IPS DF 6.9 (cell line): ENCODE measurements at regions not wholly inside any gene's neighbourhood (a gene's known extent, or its start where the extent isn't known, plus 50 kb on each side); places are given as distances from the start of the nearest gene placed in this dataset.
"Not testable (repeated sequence)": the region's sequence is repeated elsewhere in the genome, so short reads cannot be mapped to it uniquely, and the experiment has no call there.

ENCODE experiments used
- DNase-seq: peaks from one replicate; pipeline ENCODE4 v3.0.0-alpha.2; 2013; ENCODE audit warnings: low read depth, low spot score
- H3K27ac ChIP-seq: one replicate; pipeline ENCODE4 v1.5.1; 2013; ENCODE audit warnings: low read length, control low read depth
- H3K27me3 ChIP-seq: 2 replicates; pipeline ENCODE4 v1.6.1; 2013; ENCODE audit warnings: mild to moderate bottlenecking, low read length; ENCODE audit not compliant: control insufficient read depth, insufficient read depth
- H3K36me3 ChIP-seq: 2 replicates; pipeline ENCODE4 v1.6.1; 2013; ENCODE audit warnings: low read length; ENCODE audit not compliant: control insufficient read depth, insufficient read depth
- H3K4me1 ChIP-seq: 2 replicates; pipeline ENCODE4 v1.6.1; 2013; ENCODE audit warnings: low read length; ENCODE audit not compliant: control insufficient read depth, insufficient read depth
- H3K4me3 ChIP-seq: 2 replicates; pipeline ENCODE4 v1.5.1; 2013; ENCODE audit warnings: mild to moderate bottlenecking, low read length
- H3K9me3 ChIP-seq: 2 replicates; pipeline ENCODE4 v1.6.1; 2013; ENCODE audit warnings: low read length, inconsistent platforms; ENCODE audit not compliant: control insufficient read depth, insufficient read depth
- WGBS: extraction: QIAGEN DNeasy Blood & Tissue Kit; methylation state at CpG from one replicate; pipeline ENCODE4 v1.1.7; 2013; ENCODE audit warnings: mixed read lengths, missing lambda C conversion rate; ENCODE audit not compliant: insufficient read length, insufficient coverage; 5-methylcytosine and 5-hydroxymethylcytosine counted together

GRCh38 chr7:152594801-152595200 is 81.1 kb downstream of the XRCC2 start:
- no peaks in the 10 kb centered on the region; the same call in 1 of the 2 replicates for H3K4me1 ChIP-seq
- no peak overlapping the region for H3K4me3 ChIP-seq
- WGBS, result no CpG with 5 or more reads among the region's 9 CpGs
- no peaks in the 10 kb centered on the region for H3K36me3 ChIP-seq
- no peaks in the 10 kb centered on the region for H3K9me3 ChIP-seq
- H3K27me3 ChIP-seq, result no peaks in the 10 kb centered on the region
- no peak for DNase-seq
- H3K27ac ChIP-seq, result no peak overlapping the region

- Histone ChIP-seq H3K4me3 (no peak overlapping the region), H3K27me3 (no peaks in the 10 kb centered on the region), H3K36me3 (no peaks in the 10 kb centered on the region), H3K4me1 (no peaks in the 10 kb centered on the region; the same call in 1 of the 2 replicates), H3K9me3 (no peaks in the 10 kb centered on the region), H3K27ac (no peak overlapping the region)
- no CpG with 5 or more reads among the region's 4 CpGs for WGBS
- no peak for DNase-seq
These were observed 84.0 kb downstream of the XRCC2 start for GRCh38 chr7:152591976-152592375.

GRCh38 chr7:152590481-152590880 is 85.5 kb downstream of the XRCC2 start:
- no peak overlapping the region for H3K4me3 ChIP-seq
- H3K4me1 ChIP-seq, result no peaks in the 10 kb centered on the region; the same call in 1 of the 2 replicates
- no CpG with 5 or more reads among the region's 6 CpGs for WGBS
- H3K27ac ChIP-seq, result no peak overlapping the region
- no peaks in the 10 kb centered on the region for H3K27me3 ChIP-seq
- no peak for DNase-seq
- H3K36me3 ChIP-seq, result no peaks in the 10 kb centered on the region
- H3K9me3 ChIP-seq, result no peaks in the 10 kb centered on the region

- no CpG with 5 or more reads among the region's 9 CpGs for WGBS
- not testable (repeated sequence) for H3K4me1 ChIP-seq, H3K4me3 ChIP-seq, DNase-seq, H3K27ac ChIP-seq, H3K9me3 ChIP-seq, H3K36me3 ChIP-seq, H3K27me3 ChIP-seq
These were observed 86.1 kb downstream of the XRCC2 start for GRCh38 chr7:152589821-152590220.

GRCh38 chr7:152588350-152588749 is 87.6 kb downstream of the XRCC2 start:
- Histone ChIP-seq H3K4me1 (no peaks in the 10 kb centered on the region; the same call in 1 of the 2 replicates), H3K9me3 (no peaks in the 10 kb centered on the region), H3K27me3 (no peaks in the 10 kb centered on the region), H3K27ac (no peak overlapping the region), H3K4me3 (no peak overlapping the region), H3K36me3 (no peaks in the 10 kb centered on the region)
- 100% methylated on average over 1 of the region's 5 CpGs for WGBS
- DNase-seq, result no peak

GRCh38 chr7:152587366-152587765 is 88.6 kb downstream of the XRCC2 start:
- Histone ChIP-seq H3K36me3 (no peaks in the 10 kb centered on the region), H3K27ac (no peak overlapping the region), H3K9me3 (no peaks in the 10 kb centered on the region), H3K4me1 (no peaks in the 10 kb centered on the region; the same call in 1 of the 2 replicates), H3K27me3 (no peaks in the 10 kb centered on the region), H3K4me3 (no peak overlapping the region)
- DNase-seq, result no peak
- no CpG with 5 or more reads among the region's 1 CpG for WGBS

- no peaks in the 10 kb centered on the region for H3K4me1 ChIP-seq
- WGBS, result no CpG with 5 or more reads among the region's 3 CpGs
- H3K27ac ChIP-seq, result no peak overlapping the region
- no peaks in the 10 kb centered on the region for H3K9me3 ChIP-seq
- no peaks in the 10 kb centered on the region for H3K36me3 ChIP-seq
- DNase-seq, result no peak
- H3K4me3 ChIP-seq, result no peak overlapping the region
- H3K27me3 ChIP-seq, result no peaks in the 10 kb centered on the region
These were observed 92.9 kb downstream of the XRCC2 start for GRCh38 chr7:152583006-152583405.

- Histone ChIP-seq H3K36me3 (no peaks in the 10 kb centered on the region), H3K4me1 (no peaks in the 10 kb centered on the region), H3K27me3 (no peaks in the 10 kb centered on the region), H3K4me3 (no peak overlapping the region), H3K27ac (no peak overlapping the region), H3K9me3 (no peaks in the 10 kb centered on the region)
- no peak for DNase-seq
- WGBS, result no CpG with 5 or more reads among the region's 10 CpGs
These were observed 96.9 kb downstream of the XRCC2 start for GRCh38 chr7:152579070-152579469.

- Histone ChIP-seq H3K4me1 (no peaks in the 10 kb centered on the region), H3K27ac (no peak overlapping the region), H3K36me3 (no peaks in the 10 kb centered on the region), H3K27me3 (no peaks in the 10 kb centered on the region), H3K4me3 (no peak overlapping the region), H3K9me3 (no peaks in the 10 kb centered on the region)
- WGBS, result no CpG with 5 or more reads among the region's 1 CpG
- DNase-seq, result no peak
These were observed 98.6 kb downstream of the XRCC2 start for GRCh38 chr7:152577339-152577738.

GRCh38 chr7:152574892-152575548 is 100.9 kb downstream of the XRCC2 start:
- H3K9me3 ChIP-seq, result no peaks in the 10 kb centered on the region
- DNase-seq, result no peak

GRCh38 chr7:152573186-152573585 is 102.8 kb downstream of the XRCC2 start:
- H3K4me1 ChIP-seq, H3K36me3 ChIP-seq, DNase-seq, H3K27me3 ChIP-seq, H3K4me3 ChIP-seq, H3K27ac ChIP-seq, H3K9me3 ChIP-seq: not testable (repeated sequence)
- WGBS, result no CpG with 5 or more reads among the region's 6 CpGs

More at GRCh38 chr7:152574892-152575548, 100.9 kb downstream of the XRCC2 start:
- Histone ChIP-seq H3K4me3 (no peak overlapping the region), H3K27ac (no peak overlapping the region), H3K4me1 (no peaks in the 10 kb centered on the region), H3K27me3 (no peaks in the 10 kb centered on the region), H3K36me3 (no peaks in the 10 kb centered on the region)
- no CpG with 5 or more reads among the region's 15 CpGs for WGBS
